Caco-2 (cell line): ENCODE measurements at regions not wholly inside any gene's neighbourhood (a gene's known extent, or its start where the extent isn't known, plus 50 kb on each side); places are given as distances from the start of the nearest gene placed in this dataset.

Source experiments
- BruUV-seq: library from RNA; stranded (reverse); fragments of 400-500 nt; replicated peaks from 2 replicates; lab custom pipeline; 2021; lab: Mats Ljungman, UMichigan
- CTCF ChIA-PET: fragments of 300-600 bp; sonication (Branson Sonifier 250); formaldehyde crosslinking; loops from one replicate; lab custom pipeline; 2022; ENCODE audit warnings: antibody characterized with exemption; lab: Charles Lee
- POLR2A ChIA-PET: fragments of 300-600 bp; sonication (Branson Sonifier 250); formaldehyde crosslinking; loops from one replicate; lab custom pipeline; 2022; ENCODE audit warnings: antibody characterized with exemption; lab: Charles Lee
- DNase-seq, 2 experiments: peaks; one replicate each; pipeline versions ENCODE4 v3.0.0 to v3.0.0-alpha.2; 2020 to 2022
- H3K27me3 ChIP-seq: replicated peaks from 2 replicates; pipeline ENCODE4 v1.6.0; 2011; ENCODE audit warnings: low read length; ENCODE audit not compliant: control insufficient read depth, insufficient read depth
- H3K36me3 ChIP-seq: 2 replicates; pipeline ENCODE4 v1.5.1; 2011; ENCODE audit warnings: low read length; ENCODE audit not compliant: control insufficient read depth, insufficient read depth
- H3K4me1 ChIP-seq: fragments of 250-450 bp; sonication (Bioruptor Pico); 2 replicates; pipeline ENCODE4 v1.5.1; 2020; ENCODE audit warnings: mild to moderate bottlenecking
- H3K4me3 ChIP-seq: 2 replicates; pipeline ENCODE4 v1.5.1; 2011; ENCODE audit warnings: low read depth, mild to moderate bottlenecking, control low read depth, low read length
- H3K9me3 ChIP-seq: fragments of 250-450 bp; sonication (Bioruptor Pico); 2 replicates; pipeline ENCODE4 v1.5.1; 2020; ENCODE audit warnings: mild to moderate bottlenecking, moderate library complexity
- H3K27ac Mint-ChIP-seq: one replicate; pipeline ENCODE4 v1.8.0; 2022; ENCODE audit warnings: mixed read lengths; ENCODE audit not compliant: unreplicated experiment
- H3K27me3 Mint-ChIP-seq: one replicate; pipeline ENCODE4 v1.8.0; 2022; ENCODE audit warnings: mixed read lengths; ENCODE audit not compliant: insufficient read depth, unreplicated experiment
- H3K36me3 Mint-ChIP-seq: one replicate; pipeline ENCODE4 v1.8.0; 2022; ENCODE audit warnings: mild to moderate bottlenecking, mixed read lengths; ENCODE audit not compliant: insufficient read depth, unreplicated experiment
- H3K4me1 Mint-ChIP-seq: one replicate; pipeline ENCODE4 v1.8.0; 2022; ENCODE audit warnings: low read depth, mixed read lengths; ENCODE audit not compliant: unreplicated experiment
- H3K4me3 Mint-ChIP-seq: one replicate; pipeline ENCODE4 v1.8.0; 2022; ENCODE audit warnings: mild to moderate bottlenecking, moderate library complexity, mixed read lengths; ENCODE audit not compliant: unreplicated experiment
- H3K9me3 Mint-ChIP-seq: one replicate; pipeline ENCODE4 v1.8.0; 2022; ENCODE audit warnings: mixed read lengths; ENCODE audit not compliant: unreplicated experiment
- intact Hi-C: fragments of 100-400 bp; cut with micrococcal nuclease; formaldehyde crosslinking; loops from one replicate; pipeline ENCODE4 v1.10.0; 2022; ENCODE audit not compliant: unreplicated experiment
- TF ChIP-seq, protein P1 (sequence below), 2 experiments: fragments of 200-600 bp in 1 of 2; IDR thresholded peaks; 1 replicate in 1 of 2; 2 replicates in 1 of 2; pipeline versions ENCODE4 v1.5.1 to v1.8.0; 2011 to 2022; ENCODE audit warnings: antibody characterized with exemption in 1 of 2, control low read depth in 1 of 2, inconsistent platforms in 1 of 2, low read depth in 1 of 2, low read length in 1 of 2, mild to moderate bottlenecking in 1 of 2, moderate library complexity in 1 of 2; ENCODE audit not compliant: insufficient read depth in 1 of 2, severe bottlenecking in 1 of 2, unreplicated experiment in 1 of 2

- no peak for DNase-seq
- Histone ChIP-seq H3K9me3 (no peaks in the 10 kb centered on the region), H3K27me3 (no peaks in the 10 kb centered on the region), H3K4me1 (no peaks in the 10 kb centered on the region), H3K4me3 (no peak overlapping the region), H3K36me3 (no peaks in the 10 kb centered on the region)
- BruUV-seq: no TSS peak
- Mint-ChIP-seq H3K4me1 (no peaks in the 10 kb centered on the region), H3K4me3 (no peak overlapping the region), H3K27ac (no peak overlapping the region), H3K36me3 (no peaks in the 10 kb centered on the region), H3K27me3 (no peaks in the 10 kb centered on the region), H3K9me3 (no peaks in the 10 kb centered on the region)
- intact Hi-C loops: no loop called here
- CTCF ChIA-PET: no interaction called here
- TF ChIP-seq, protein P1, sequence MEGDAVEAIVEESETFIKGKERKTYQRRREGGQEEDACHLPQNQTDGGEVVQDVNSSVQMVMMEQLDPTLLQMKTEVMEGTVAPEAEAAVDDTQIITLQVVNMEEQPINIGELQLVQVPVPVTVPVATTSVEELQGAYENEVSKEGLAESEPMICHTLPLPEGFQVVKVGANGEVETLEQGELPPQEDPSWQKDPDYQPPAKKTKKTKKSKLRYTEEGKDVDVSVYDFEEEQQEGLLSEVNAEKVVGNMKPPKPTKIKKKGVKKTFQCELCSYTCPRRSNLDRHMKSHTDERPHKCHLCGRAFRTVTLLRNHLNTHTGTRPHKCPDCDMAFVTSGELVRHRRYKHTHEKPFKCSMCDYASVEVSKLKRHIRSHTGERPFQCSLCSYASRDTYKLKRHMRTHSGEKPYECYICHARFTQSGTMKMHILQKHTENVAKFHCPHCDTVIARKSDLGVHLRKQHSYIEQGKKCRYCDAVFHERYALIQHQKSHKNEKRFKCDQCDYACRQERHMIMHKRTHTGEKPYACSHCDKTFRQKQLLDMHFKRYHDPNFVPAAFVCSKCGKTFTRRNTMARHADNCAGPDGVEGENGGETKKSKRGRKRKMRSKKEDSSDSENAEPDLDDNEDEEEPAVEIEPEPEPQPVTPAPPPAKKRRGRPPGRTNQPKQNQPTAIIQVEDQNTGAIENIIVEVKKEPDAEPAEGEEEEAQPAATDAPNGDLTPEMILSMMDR (IDR thresholded peaks at IDR 0.05; ENCODE audit: insufficient read depth in 1 of 2, low read depth in 1 of 2, low read length in 1 of 2, severe bottlenecking in 1 of 2, unreplicated experiment in 1 of 2): no peak
- POLR2A ChIA-PET: no interaction called here
Measured at GRCh38 chr16:60741810-60742209, 1294.4 kb downstream of the CDH8 start.

- Mint-ChIP-seq H3K9me3 (no peaks in the 10 kb centered on the region), H3K36me3 (no peaks in the 10 kb centered on the region), H3K4me1 (no peaks in the 10 kb centered on the region), H3K4me3 (no peak overlapping the region), H3K27ac (no peak overlapping the region), H3K27me3 (no peaks in the 10 kb centered on the region)
- DNase-seq: no peak
- no peak overlapping the region for H3K4me3 ChIP-seq
- TF ChIP-seq, protein P1 (IDR thresholded peaks at IDR 0.05; ENCODE audit: insufficient read depth in 1 of 2, low read depth in 1 of 2, low read length in 1 of 2, severe bottlenecking in 1 of 2, unreplicated experiment in 1 of 2): no peak
- H3K27me3 ChIP-seq: no peaks in the 10 kb centered on the region
- no TSS peak for BruUV-seq
- H3K9me3 ChIP-seq: no peaks in the 10 kb centered on the region
- intact Hi-C loops: no loop called here
- ChIA-PET CTCF (no interaction called here), POLR2A (no interaction called here)
- no peaks in the 10 kb centered on the region for H3K4me1 ChIP-seq
- no peaks in the 10 kb centered on the region for H3K36me3 ChIP-seq
Measured at GRCh38 chr16:60739737-60740683, 1296.2 kb downstream of the CDH8 start.

DNA sequence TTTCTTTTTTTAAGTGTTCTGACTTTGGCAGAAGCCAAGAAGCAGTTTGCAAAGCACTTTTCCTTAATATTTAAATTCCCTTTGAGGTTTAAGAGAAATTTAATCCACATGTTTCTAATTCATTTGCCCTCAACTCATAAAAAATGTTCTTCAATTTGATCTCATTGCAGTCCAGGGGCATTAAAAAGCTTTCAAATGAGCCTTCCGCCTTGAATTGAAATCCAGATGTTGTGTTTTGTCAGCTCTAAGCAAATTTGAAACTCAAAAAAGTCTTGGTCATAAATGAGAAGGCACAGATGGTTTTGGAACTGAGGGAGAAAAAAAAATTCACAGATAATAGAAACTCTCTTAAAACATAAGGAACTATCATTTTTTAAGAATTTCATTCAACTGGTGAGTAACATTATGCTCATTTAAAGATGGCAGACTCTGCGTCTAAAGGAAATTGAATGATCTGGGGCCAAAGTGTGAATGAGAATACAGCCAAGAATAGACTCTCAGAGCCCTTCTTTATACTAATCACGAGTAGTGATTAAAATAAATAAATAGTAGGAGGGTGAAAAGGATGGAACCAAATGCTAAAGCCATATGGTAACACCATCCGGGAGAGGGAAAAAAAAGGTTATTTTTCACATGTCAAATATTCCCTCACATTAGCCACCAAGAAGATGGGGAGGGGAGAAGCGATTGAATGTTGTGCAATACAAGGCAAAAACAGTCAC is 1304.7 kb downstream of the CDH8 start:
- no TSS peak for BruUV-seq
- intact Hi-C loops: no loop called here

More for the DNA sequence above, 1304.7 kb downstream of the CDH8 start:
- no peak overlapping the region for H3K4me3 ChIP-seq
- H3K27me3 ChIP-seq: no peaks in the 10 kb centered on the region
- H3K4me1 ChIP-seq: no peaks in the 10 kb centered on the region
- ChIA-PET POLR2A (no interaction called here), CTCF (no interaction called here)
- Mint-ChIP-seq H3K4me3 (no peak overlapping the region), H3K4me1 (no peaks in the 10 kb centered on the region), H3K36me3 (no peaks in the 10 kb centered on the region), H3K9me3 (no peaks in the 10 kb centered on the region), H3K27me3 (no peaks in the 10 kb centered on the region), H3K27ac (no peak overlapping the region)
- H3K36me3 ChIP-seq: no peaks in the 10 kb centered on the region
- no peaks in the 10 kb centered on the region for H3K9me3 ChIP-seq
- DNase-seq: no peak
- TF ChIP-seq, protein P1 (IDR thresholded peaks at IDR 0.05; ENCODE audit: insufficient read depth in 1 of 2, low read depth in 1 of 2, low read length in 1 of 2, severe bottlenecking in 1 of 2, unreplicated experiment in 1 of 2): no peak
